ENCODE measurements at regions not wholly inside any gene's neighbourhood (a gene's known extent, or its start where the extent isn't known, plus 50 kb on each side); places are given as distances from the start of the nearest gene placed in this dataset.

DNA sequence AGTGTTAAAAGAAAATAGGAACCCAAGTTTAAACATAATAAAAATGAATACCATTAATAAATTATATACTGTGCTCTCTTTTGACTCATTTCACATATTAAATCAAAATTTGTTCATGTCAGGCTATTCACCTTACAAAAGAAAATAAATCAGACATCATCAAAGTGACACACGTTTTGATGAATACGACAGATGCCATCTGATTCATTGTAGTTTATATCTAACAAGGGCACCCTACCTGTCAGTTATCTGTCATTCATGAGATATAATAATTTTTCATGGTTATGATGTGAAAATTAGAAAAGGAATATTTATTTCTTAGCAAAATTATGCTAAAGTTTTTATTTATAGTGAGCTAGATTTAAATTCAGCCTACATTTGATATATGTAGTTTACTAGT, 188.1 kb upstream of the PCDH17 start:
- no peak for DNase-seq
- intact Hi-C loops (cut with DNase I), result no loop called here
- Histone ChIP-seq H3K36me3 (no peaks in the 10 kb centered on the region), H3K4me1 (no peaks in the 10 kb centered on the region), H3K9me3 (peaks cover 0 to 11% (median 0%) of the 10 kb centered on the region in 12 donors), H3K4me3 (no peak overlapping the region), H3K27ac (no peak overlapping the region), H3K27me3 (no peaks in the 10 kb centered on the region)
- WGBS, 4 donors, result 84 to 88% (median 87%) methylated on average over 2 of the region's 2 CpGs
- no peak for ATAC-seq
- TF ChIP-seq, protein P1, sequence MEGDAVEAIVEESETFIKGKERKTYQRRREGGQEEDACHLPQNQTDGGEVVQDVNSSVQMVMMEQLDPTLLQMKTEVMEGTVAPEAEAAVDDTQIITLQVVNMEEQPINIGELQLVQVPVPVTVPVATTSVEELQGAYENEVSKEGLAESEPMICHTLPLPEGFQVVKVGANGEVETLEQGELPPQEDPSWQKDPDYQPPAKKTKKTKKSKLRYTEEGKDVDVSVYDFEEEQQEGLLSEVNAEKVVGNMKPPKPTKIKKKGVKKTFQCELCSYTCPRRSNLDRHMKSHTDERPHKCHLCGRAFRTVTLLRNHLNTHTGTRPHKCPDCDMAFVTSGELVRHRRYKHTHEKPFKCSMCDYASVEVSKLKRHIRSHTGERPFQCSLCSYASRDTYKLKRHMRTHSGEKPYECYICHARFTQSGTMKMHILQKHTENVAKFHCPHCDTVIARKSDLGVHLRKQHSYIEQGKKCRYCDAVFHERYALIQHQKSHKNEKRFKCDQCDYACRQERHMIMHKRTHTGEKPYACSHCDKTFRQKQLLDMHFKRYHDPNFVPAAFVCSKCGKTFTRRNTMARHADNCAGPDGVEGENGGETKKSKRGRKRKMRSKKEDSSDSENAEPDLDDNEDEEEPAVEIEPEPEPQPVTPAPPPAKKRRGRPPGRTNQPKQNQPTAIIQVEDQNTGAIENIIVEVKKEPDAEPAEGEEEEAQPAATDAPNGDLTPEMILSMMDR (IDR thresholded peaks at IDR 0.05), result no peak
- TF ChIP-seq POLR2A (IDR thresholded peaks at IDR 0.05), result no peak

DNA sequence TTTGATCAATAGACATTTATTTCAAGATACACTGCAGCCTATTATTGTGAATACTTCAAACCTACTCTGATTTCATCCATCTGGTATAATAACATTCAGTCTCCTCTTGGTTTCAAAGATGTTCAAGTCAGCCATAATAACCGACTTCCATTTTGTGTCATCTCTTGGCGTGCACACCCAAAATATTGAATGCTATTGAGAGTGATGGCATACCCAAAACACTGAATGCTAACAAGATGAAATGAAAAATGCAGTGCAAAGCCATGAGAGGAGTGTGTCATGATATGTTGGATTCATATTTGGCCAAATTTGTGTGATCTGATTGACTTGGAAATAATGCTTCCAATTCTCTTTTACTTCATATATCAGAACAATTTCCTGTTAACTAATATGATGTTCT, 181.2 kb upstream of the PCDH17 start:
- ATAC-seq (no peak), DNase-seq (no peak)
- Histone ChIP-seq H3K27ac (no peak overlapping the region), H3K4me3 (no peak overlapping the region), H3K9me3 (peaks cover 0 to 5% (median 0%) of the 10 kb centered on the region in 12 donors), H3K27me3 (no peaks in the 10 kb centered on the region), H3K4me1 (no peaks in the 10 kb centered on the region), H3K36me3 (no peaks in the 10 kb centered on the region)
- no peak for TF ChIP-seq POLR2A (IDR thresholded peaks at IDR 0.05)
- TF ChIP-seq, protein P1 (IDR thresholded peaks at IDR 0.05), result no peak
- 65 to 96% (median 82%) methylated on average over 2 of the region's 2 CpGs for WGBS, 4 donors
- intact Hi-C loops (cut with DNase I), result no loop called here

DNA sequence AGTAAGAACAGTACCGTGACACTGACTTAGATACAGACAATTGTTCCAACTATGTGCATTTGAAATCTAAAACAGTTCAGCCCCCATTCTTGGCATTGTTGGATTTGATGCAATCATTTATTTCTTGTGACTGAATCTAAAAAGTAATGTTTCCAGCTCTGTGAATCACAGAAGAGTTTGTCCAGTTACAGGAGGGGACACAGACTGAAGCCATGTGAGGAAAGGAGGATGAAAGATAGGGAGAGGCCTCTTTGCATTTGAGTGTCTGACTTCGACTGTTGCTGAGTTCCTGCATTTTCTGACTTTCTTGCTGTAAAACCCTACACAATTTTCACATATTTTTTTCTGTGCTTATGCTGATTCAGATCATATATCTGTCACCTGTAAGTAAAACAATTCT, 179.3 kb upstream of the PCDH17 start:
- no peak for ATAC-seq
- Histone ChIP-seq H3K36me3 (no peaks in the 10 kb centered on the region), H3K9me3 (peaks cover 0 to 5% (median 0%) of the 10 kb centered on the region in 12 donors), H3K27me3 (no peaks in the 10 kb centered on the region), H3K4me3 (no peak overlapping the region), H3K27ac (no peak overlapping the region), H3K4me1 (no peaks in the 10 kb centered on the region)
- WGBS, 4 donors, result 52 to 63% (median 59%) methylated on average over 2 of the region's 2 CpGs
- TF ChIP-seq, protein P1 (IDR thresholded peaks at IDR 0.05), result no peak
- TF ChIP-seq POLR2A (IDR thresholded peaks at IDR 0.05), result no peak
- no peak for DNase-seq
- intact Hi-C loops (cut with DNase I), result no loop called here

DNA sequence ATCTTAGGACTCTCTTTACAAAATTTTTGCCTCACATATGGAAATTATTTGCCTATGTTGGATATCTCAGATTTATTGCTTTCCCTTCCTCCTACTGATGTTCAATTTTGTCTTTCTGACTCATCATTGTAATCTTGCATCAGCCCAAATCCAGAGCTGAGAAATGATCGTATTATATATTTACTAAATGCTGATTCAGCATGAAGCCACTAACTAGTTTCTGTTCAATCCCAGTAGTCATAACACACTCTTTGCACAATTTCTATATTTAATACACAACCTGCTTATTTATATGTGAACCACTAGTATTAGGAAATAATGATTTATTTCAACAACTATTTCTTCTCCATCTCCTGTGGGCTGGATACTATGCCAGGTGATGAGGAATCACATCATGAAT, 161.1 kb upstream of the PCDH17 start:
- no peaks in the 10 kb centered on the region for H3K9me3 ChIP-seq
- no peak overlapping the region for H3K27ac ChIP-seq
- intact Hi-C loops (cut with DNase I), result no loop called here
- H3K4me3 ChIP-seq, result no peak overlapping the region
- ATAC-seq (no peak), DNase-seq (no peak)
- H3K27me3 ChIP-seq, result no peaks in the 10 kb centered on the region
- 71 to 92% (median 85%) methylated on average over 1 of the region's 1 CpG for WGBS, 4 donors
- TF ChIP-seq, protein P1 (IDR thresholded peaks at IDR 0.05), result no peak
- TF ChIP-seq POLR2A (IDR thresholded peaks at IDR 0.05), result no peak
- H3K4me1 ChIP-seq, result no peaks in the 10 kb centered on the region
- H3K36me3 ChIP-seq, result no peaks in the 10 kb centered on the region
